ENCODE measurements at regions not wholly inside any gene's neighbourhood (a gene's known extent, or its start where the extent isn't known, plus 50 kb on each side); places are given as distances from the start of the nearest gene placed in this dataset.

GRCh38 chr2:83661711-83662110 lies 797.4 kb downstream of the SUCLG1 start:
- TF ChIP-seq CTCF (IDR thresholded peaks at IDR 0.05; ENCODE audit: low read depth, low read length, missing control alignments) = no peak
- DNase-seq (ENCODE audit: low read depth) = no peak
- H3K4me3 ChIP-seq (ENCODE audit: low read depth, low read length) = no peak overlapping the region

DNA sequence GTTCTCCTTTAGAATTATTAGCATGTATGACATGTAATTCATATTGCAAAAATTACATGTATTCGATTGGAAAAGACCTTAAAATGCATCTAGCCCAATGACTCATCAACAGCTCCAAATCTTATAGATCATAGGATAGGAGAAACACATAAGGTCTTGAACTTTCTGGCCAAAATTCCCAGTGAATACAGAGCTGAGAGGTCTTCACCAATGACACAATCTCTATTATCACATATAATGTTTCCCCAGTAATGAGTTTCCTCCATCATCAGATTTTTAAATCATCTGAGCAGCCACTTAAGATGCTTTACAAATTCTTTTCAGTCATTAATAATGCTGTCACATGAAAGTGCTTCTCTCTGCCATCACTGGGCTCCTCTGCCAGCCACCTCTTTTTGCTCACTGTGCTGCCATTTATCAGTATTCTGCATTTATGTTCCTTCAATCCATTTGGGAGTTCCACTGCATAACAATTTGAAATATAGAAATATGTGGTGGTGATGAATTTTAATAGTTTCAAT lies 804.9 kb downstream of the SUCLG1 start:
- DNase-seq (ENCODE audit: low read depth) = no peak
- no peak for TF ChIP-seq CTCF (IDR thresholded peaks at IDR 0.05; ENCODE audit: low read depth, low read length, missing control alignments)
- no peak overlapping the region for H3K4me3 ChIP-seq (ENCODE audit: low read depth, low read length)

DNA sequence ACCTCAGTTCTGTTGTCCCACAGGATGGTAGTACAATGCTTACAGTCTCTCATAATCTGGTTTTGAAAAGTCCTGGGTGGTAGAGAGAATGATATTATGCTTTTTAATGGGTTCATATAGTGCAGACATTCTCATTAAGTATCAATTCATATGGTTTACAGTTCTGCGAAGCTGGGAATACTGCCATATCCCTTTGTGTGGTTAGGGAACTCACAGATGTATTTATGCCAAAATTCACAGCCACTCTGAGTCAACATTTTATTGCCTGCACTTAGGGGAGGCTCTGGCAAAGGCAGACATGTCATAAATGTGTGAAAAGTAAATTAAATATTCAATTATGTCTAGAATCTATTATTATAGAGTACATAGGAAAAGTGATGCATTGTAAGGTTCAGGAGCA lies 808.2 kb downstream of the SUCLG1 start:
- no peak for DNase-seq (ENCODE audit: low read depth)
- no peak overlapping the region for H3K4me3 ChIP-seq (ENCODE audit: low read depth, low read length)
- TF ChIP-seq CTCF (IDR thresholded peaks at IDR 0.05; ENCODE audit: low read depth, low read length, missing control alignments) = no peak

GRCh38 chr2:83650161-83650560 lies 808.9 kb downstream of the SUCLG1 start:
- TF ChIP-seq CTCF (IDR thresholded peaks at IDR 0.05; ENCODE audit: low read depth, low read length, missing control alignments) = no peak
- H3K4me3 ChIP-seq (ENCODE audit: low read depth, low read length) = no peak overlapping the region
- DNase-seq (ENCODE audit: low read depth) = no peak

DNA sequence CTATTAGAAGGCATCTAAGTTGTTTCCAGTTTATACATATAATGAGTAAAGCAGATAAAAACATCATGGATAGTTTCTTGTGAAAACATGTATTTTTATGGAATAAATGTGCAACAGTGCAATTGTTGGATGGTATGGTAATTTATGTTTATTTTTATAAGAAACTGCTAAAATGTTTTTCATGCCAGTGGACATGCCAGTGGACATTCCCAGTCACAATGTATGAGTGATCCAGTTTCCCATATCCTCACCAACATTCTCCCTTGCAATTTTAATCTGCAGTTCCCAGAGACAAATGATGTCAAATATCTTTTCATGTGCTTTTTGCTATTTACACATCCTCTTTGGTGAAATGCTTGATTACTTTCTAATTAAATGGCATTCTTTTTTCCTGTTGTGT lies 818.6 kb downstream of the SUCLG1 start:
- DNase-seq (ENCODE audit: low read depth) = no peak
- H3K4me3 ChIP-seq (ENCODE audit: low read depth, low read length) = no peak overlapping the region
- TF ChIP-seq CTCF (IDR thresholded peaks at IDR 0.05; ENCODE audit: low read depth, low read length, missing control alignments) = no peak

DNA sequence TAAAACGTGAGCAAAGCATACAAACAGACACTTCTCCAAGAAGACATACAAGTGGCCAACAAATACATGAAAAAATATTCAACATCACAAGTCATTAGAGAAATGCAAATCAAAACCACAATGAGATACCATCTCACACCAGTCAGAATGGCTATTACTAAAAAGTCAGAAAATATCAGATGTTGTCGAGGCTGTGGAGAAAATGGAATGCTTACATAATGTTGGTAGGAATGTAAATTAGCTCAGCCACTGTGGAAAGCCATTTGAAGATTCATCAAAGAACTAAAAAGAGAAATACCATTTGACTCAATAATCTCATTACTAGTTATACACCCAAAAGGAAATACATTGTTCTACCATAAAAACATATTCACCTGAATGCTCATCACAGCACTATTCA lies 825.7 kb downstream of the SUCLG1 start:
- no peak for DNase-seq (ENCODE audit: low read depth)
- TF ChIP-seq CTCF (IDR thresholded peaks at IDR 0.05; ENCODE audit: low read depth, low read length, missing control alignments) = no peak
- H3K4me3 ChIP-seq (ENCODE audit: low read depth, low read length) = no peak overlapping the region

- no peak for DNase-seq (ENCODE audit: low read depth)
- TF ChIP-seq CTCF (IDR thresholded peaks at IDR 0.05; ENCODE audit: low read depth, low read length, missing control alignments) = no peak
- no peak overlapping the region for H3K4me3 ChIP-seq (ENCODE audit: low read depth, low read length)
Measured at GRCh38 chr2:83630351-83630750, 828.7 kb downstream of the SUCLG1 start.
